ENCODE measurements at regions not wholly inside any gene's neighbourhood (a gene's known extent, or its start where the extent isn't known, plus 50 kb on each side); places are given as distances from the start of the nearest gene placed in this dataset.

DNA sequence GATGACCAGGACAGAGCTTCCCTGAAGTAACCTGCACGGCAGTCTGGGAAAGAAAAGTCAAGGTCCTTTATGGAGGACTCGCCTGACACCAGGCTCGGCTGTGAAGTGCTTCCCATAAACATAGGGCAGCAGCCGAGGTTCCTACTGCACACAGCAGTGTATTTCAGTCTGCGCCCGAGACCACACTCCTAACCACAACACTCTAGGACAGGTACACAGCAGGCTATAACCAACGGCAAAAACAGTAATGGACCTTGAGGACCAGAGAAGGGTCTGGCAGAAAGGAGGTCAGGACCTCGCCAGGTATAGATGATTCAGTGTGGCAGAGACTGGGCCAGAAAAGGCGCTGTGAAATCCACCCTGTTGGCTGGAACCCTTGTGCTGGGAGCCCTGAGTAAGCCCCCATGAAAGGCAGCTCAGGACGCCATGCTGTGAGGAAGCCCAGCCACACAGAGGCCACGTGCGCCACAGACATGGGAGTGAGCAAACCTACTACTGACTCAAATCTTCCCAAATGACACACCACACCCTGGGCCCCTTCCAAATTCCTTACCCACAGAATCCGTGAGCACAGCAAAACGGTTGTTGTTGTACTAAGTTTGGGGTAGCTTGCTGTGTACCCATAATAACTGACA, 129.6 kb upstream of the CST7 start:
- Histone ChIP-seq H3K4me3 (ENCODE audit: low read depth in 2 of 2, low read length in 2 of 2) (no peak overlapping the region), H3K27me3 (ENCODE audit: control insufficient read depth, insufficient read depth, low read length) (peaks cover 10% of the 10 kb centered on the region), H3K4me1 (ENCODE audit: control insufficient read depth, insufficient read depth, low read length) (no peaks in the 10 kb centered on the region), H3K27ac (ENCODE audit: low read length) (no peak overlapping the region), H3K36me3 (ENCODE audit: control insufficient read depth, insufficient read depth, low read length) (no peaks in the 10 kb centered on the region), H3K9me3 (ENCODE audit: control insufficient read depth, insufficient read depth, low read depth, low read length) (no peaks in the 10 kb centered on the region)
- ATAC-seq (no peak), DNase-seq (ENCODE audit: low read depth, low spot score) (no peak)
- in situ Hi-C loops (cut with HindIII; ENCODE audit: low pct_unique_long_range_greater_than_20kb, low sequenced_read_pairs) (no loop called here), intact Hi-C loops (cut with micrococcal nuclease; ENCODE audit: unreplicated experiment) (no loop called here)
- no TSS peak for BruUV-seq (replicated peaks)
- ChIA-PET POLR2A (no interaction called here), CTCF (no interaction called here)
- TF ChIP-seq, protein P1, sequence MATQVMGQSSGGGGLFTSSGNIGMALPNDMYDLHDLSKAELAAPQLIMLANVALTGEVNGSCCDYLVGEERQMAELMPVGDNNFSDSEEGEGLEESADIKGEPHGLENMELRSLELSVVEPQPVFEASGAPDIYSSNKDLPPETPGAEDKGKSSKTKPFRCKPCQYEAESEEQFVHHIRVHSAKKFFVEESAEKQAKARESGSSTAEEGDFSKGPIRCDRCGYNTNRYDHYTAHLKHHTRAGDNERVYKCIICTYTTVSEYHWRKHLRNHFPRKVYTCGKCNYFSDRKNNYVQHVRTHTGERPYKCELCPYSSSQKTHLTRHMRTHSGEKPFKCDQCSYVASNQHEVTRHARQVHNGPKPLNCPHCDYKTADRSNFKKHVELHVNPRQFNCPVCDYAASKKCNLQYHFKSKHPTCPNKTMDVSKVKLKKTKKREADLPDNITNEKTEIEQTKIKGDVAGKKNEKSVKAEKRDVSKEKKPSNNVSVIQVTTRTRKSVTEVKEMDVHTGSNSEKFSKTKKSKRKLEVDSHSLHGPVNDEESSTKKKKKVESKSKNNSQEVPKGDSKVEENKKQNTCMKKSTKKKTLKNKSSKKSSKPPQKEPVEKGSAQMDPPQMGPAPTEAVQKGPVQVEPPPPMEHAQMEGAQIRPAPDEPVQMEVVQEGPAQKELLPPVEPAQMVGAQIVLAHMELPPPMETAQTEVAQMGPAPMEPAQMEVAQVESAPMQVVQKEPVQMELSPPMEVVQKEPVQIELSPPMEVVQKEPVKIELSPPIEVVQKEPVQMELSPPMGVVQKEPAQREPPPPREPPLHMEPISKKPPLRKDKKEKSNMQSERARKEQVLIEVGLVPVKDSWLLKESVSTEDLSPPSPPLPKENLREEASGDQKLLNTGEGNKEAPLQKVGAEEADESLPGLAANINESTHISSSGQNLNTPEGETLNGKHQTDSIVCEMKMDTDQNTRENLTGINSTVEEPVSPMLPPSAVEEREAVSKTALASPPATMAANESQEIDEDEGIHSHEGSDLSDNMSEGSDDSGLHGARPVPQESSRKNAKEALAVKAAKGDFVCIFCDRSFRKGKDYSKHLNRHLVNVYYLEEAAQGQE (IDR thresholded peaks at IDR 0.05; ENCODE audit: insufficient read depth in 1 of 2, low read depth in 2 of 2, low read length in 1 of 2): no peak
- TF ChIP-seq SIN3A (IDR thresholded peaks at IDR 0.05; ENCODE audit: borderline replicate concordance, insufficient read depth, low read depth, low read length) (no peak), POLR2AphosphoS5 (IDR thresholded peaks at IDR 0.05; ENCODE audit: low read depth, low read length) (no peak)
- TF ChIP-seq, protein P2, sequence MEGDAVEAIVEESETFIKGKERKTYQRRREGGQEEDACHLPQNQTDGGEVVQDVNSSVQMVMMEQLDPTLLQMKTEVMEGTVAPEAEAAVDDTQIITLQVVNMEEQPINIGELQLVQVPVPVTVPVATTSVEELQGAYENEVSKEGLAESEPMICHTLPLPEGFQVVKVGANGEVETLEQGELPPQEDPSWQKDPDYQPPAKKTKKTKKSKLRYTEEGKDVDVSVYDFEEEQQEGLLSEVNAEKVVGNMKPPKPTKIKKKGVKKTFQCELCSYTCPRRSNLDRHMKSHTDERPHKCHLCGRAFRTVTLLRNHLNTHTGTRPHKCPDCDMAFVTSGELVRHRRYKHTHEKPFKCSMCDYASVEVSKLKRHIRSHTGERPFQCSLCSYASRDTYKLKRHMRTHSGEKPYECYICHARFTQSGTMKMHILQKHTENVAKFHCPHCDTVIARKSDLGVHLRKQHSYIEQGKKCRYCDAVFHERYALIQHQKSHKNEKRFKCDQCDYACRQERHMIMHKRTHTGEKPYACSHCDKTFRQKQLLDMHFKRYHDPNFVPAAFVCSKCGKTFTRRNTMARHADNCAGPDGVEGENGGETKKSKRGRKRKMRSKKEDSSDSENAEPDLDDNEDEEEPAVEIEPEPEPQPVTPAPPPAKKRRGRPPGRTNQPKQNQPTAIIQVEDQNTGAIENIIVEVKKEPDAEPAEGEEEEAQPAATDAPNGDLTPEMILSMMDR (IDR thresholded peaks at IDR 0.05): no peak

DNA sequence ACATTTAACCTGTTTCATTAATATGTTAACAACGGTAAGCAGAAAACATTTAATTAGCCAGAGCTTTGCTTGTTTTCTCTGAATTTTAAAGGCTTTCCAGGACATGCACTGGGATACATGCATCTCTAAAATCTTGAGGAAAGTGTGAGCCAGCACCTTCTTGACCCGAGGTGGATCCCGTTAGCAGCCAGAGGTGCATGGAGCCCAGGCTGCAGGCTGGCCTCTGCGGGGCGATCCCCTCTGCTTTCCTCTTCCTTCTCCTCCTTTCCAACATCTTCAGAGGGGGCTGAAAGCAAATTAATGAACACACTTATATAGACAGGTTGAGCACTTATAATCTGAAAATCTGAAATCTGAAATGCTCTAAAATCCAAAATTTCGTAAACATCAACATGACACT, 128.7 kb upstream of the CST7 start:
- Histone ChIP-seq H3K27ac (ENCODE audit: low read length) (no peak overlapping the region), H3K9me3 (ENCODE audit: control insufficient read depth, insufficient read depth, low read depth, low read length) (no peaks in the 10 kb centered on the region), H3K4me3 (ENCODE audit: low read depth in 2 of 2, low read length in 2 of 2) (no peak overlapping the region), H3K27me3 (ENCODE audit: control insufficient read depth, insufficient read depth, low read length) (peaks cover 10% of the 10 kb centered on the region), H3K36me3 (ENCODE audit: control insufficient read depth, insufficient read depth, low read length) (no peaks in the 10 kb centered on the region), H3K4me1 (ENCODE audit: control insufficient read depth, insufficient read depth, low read length) (no peaks in the 10 kb centered on the region)
- ATAC-seq (no peak), DNase-seq (ENCODE audit: low read depth, low spot score) (no peak)
- no TSS peak for BruUV-seq (replicated peaks)
- intact Hi-C loops (cut with micrococcal nuclease; ENCODE audit: unreplicated experiment): no loop called here
- TF ChIP-seq TCF7L2 (IDR thresholded peaks at IDR 0.05; ENCODE audit: low read depth, low read length) (no peak), POLR2AphosphoS5 (IDR thresholded peaks at IDR 0.05; ENCODE audit: low read depth, low read length) (no peak), SIN3A (IDR thresholded peaks at IDR 0.05; ENCODE audit: borderline replicate concordance, insufficient read depth, low read depth, low read length) (no peak)
- TF ChIP-seq, protein P2 (IDR thresholded peaks at IDR 0.05): no peak
- TF ChIP-seq, protein P1 (IDR thresholded peaks at IDR 0.05; ENCODE audit: insufficient read depth in 1 of 2, low read depth in 2 of 2, low read length in 1 of 2): no peak
- ChIA-PET CTCF (no interaction called here), POLR2A (no interaction called here)
- in situ Hi-C loops (cut with HindIII; ENCODE audit: low pct_unique_long_range_greater_than_20kb, low sequenced_read_pairs): no loop called here
